HCT116 (cell line): ENCODE measurements at regions not wholly inside any gene's neighbourhood (a gene's known extent, or its start where the extent isn't known, plus 50 kb on each side); places are given as distances from the start of the nearest gene placed in this dataset.

Source experiments
- ATAC-seq: fragments of 200-7000 bp; cut with Tn5 transposase; 2 replicates; pipeline ENCODE4 v1.9.1; 2020; ENCODE audit warnings: mild to moderate bottlenecking, moderate library complexity
- BruUV-seq: library from RNA; stranded (reverse); fragments of 400-500 nt; replicated peaks from 2 replicates; lab custom pipeline; 2021; lab: Mats Ljungman, UMichigan
- CTCF ChIA-PET: fragments of 300-600 bp; sonication (Branson Sonifier 250); formaldehyde crosslinking; loops from one replicate; lab custom pipeline; 2021; ENCODE audit warnings: antibody characterized with exemption; lab: Charles Lee
- POLR2A ChIA-PET: fragments of 300-600, 350-600 bp; sonication (Branson Sonifier 250); formaldehyde crosslinking; loops from one replicate; lab custom pipeline; 2021; ENCODE audit warnings: antibody characterized with exemption; lab: Charles Lee
- RAD21 ChIA-PET, 2 experiments: fragments of 300-600 bp; sonication (Branson Sonifier 250); formaldehyde crosslinking; loops; one replicate each; lab custom pipeline; 2023; ENCODE audit warnings: low total read pairs in 2 of 2; ENCODE audit not compliant: uncharacterized antibody in 2 of 2, unreplicated experiment in 2 of 2, low non-redundant PET in 1 of 2; lab: Charles Lee
- DNase-seq: peaks from one replicate; pipeline ENCODE4 v3.0.0-alpha.2; 2010; ENCODE audit warnings: low read depth, low spot score
- H2AFZ ChIP-seq: fragments of 200-600 bp; shearing (Covaris generic), sonication (generic); 2 replicates; pipeline ENCODE4 v1.6.1; 2017; ENCODE audit warnings: low read depth, mixed run types, mixed read lengths, antibody characterized with exemption, low read length; ENCODE audit not compliant: poor library complexity, severe bottlenecking
- H3K27ac ChIP-seq: 2 replicates; pipeline ENCODE4 v1.5.1; 2012; ENCODE audit warnings: low read depth, low read length
- H3K27me3 ChIP-seq: fragments of 200-600 bp; sonication (generic); 2 replicates; pipeline ENCODE4 v1.6.1; 2016; ENCODE audit warnings: mixed run types, low read length, mixed read lengths; ENCODE audit not compliant: insufficient read depth
- H3K36me3 ChIP-seq, 2 experiments: fragments of 200-500 bp in 1 of 2; fragments of 200-600 bp in 1 of 2; sonication (Bioruptor generic) in 1 of 2; sonication (generic) in 1 of 2; 2 replicates each; pipeline versions ENCODE4 v1.5.1 to v1.6.1; 2014 to 2016; ENCODE audit warnings: low read length in 2 of 2, inconsistent platforms in 1 of 2, mixed read lengths in 1 of 2, mixed run types in 1 of 2; ENCODE audit not compliant: insufficient read depth in 2 of 2, control insufficient read depth in 1 of 2
- H3K4me1 ChIP-seq, 2 experiments: fragments of 200-600 bp in 1 of 2; sonication (generic) in 1 of 2; 2 replicates each; pipeline versions ENCODE4 v1.5.1 to v1.6.1; 2012 to 2017; ENCODE audit warnings: low read length in 2 of 2, inconsistent platforms in 1 of 2, mild to moderate bottlenecking in 1 of 2, mixed read lengths in 1 of 2, mixed run types in 1 of 2, moderate library complexity in 1 of 2; ENCODE audit not compliant: insufficient read depth in 2 of 2, control insufficient read depth in 1 of 2
- H3K4me2 ChIP-seq: fragments of 200-600 bp; sonication (generic); 2 replicates; pipeline ENCODE4 v1.6.1; 2017; ENCODE audit warnings: mixed run types, low read length, mixed read lengths
- H3K4me3 ChIP-seq, 2 experiments: fragments of 200-600 bp in 1 of 2; sonication (generic) in 1 of 2; replicated peaks in 1 of 2; 2 replicates each; pipeline ENCODE4 v1.5.1; 2011 to 2016; ENCODE audit warnings: low read length in 2 of 2, control low read depth in 1 of 2, low read depth in 1 of 2, mild to moderate bottlenecking in 1 of 2, mixed read lengths in 1 of 2, mixed run types in 1 of 2
- H3K79me2 ChIP-seq: fragments of 200-600 bp; sonication (generic); 2 replicates; pipeline ENCODE4 v1.6.1; 2017; ENCODE audit warnings: mild to moderate bottlenecking, mixed run types, low read length, moderate library complexity, mixed read lengths; ENCODE audit not compliant: insufficient read depth
- H3K9ac ChIP-seq: fragments of 200-600 bp; sonication (generic); 2 replicates; pipeline ENCODE4 v1.6.1; 2016; ENCODE audit warnings: low read length, mixed read lengths
- H3K9me2 ChIP-seq: fragments of 200-600 bp; sonication (generic), shearing (Covaris generic); 2 replicates; pipeline ENCODE4 v1.6.1; 2017; ENCODE audit warnings: mixed run types, mild to moderate bottlenecking, moderate library complexity; ENCODE audit not compliant: insufficient read depth
- H3K9me3 ChIP-seq, 2 experiments: fragments of 200-500 bp in 1 of 2; fragments of 200-600 bp in 1 of 2; sonication (Bioruptor generic) in 1 of 2; sonication (generic) in 1 of 2; 2 replicates each; pipeline ENCODE4 v1.6.1; 2014 to 2017; ENCODE audit warnings: low read length in 2 of 2, mixed read lengths in 2 of 2, inconsistent platforms in 1 of 2, low read depth in 1 of 2, mild to moderate bottlenecking in 1 of 2, mixed run types in 1 of 2, moderate library complexity in 1 of 2; ENCODE audit not compliant: control insufficient read depth in 1 of 2, insufficient read depth in 1 of 2
- H4K20me1 ChIP-seq: fragments of 200-600 bp; sonication (generic), shearing (Covaris generic); 2 replicates; pipeline ENCODE4 v1.6.1; 2017; ENCODE audit warnings: mixed run types, mild to moderate bottlenecking, moderate library complexity; ENCODE audit not compliant: insufficient read depth
- ATF3 ChIP-seq: IDR thresholded peaks from 2 replicates; pipeline ENCODE4 v1.6.1; 2012
- CEBPB ChIP-seq: IDR thresholded peaks from 2 replicates; pipeline ENCODE4 v1.6.1; 2012; ENCODE audit warnings: low read depth
- EGR1 ChIP-seq: IDR thresholded peaks from 2 replicates; pipeline ENCODE4 v1.6.1; 2012; ENCODE audit warnings: low read depth
- ELF1 ChIP-seq: IDR thresholded peaks from 2 replicates; pipeline ENCODE4 v1.6.1; 2012; ENCODE audit warnings: low read depth, borderline replicate concordance
- EZH2phosphoT487 ChIP-seq: fragments of 200-600 bp; IDR thresholded peaks from 2 replicates; pipeline ENCODE4 v1.6.1; 2018; ENCODE audit warnings: antibody characterized with exemption, borderline replicate concordance
- FOSL1 ChIP-seq: IDR thresholded peaks from 2 replicates; pipeline ENCODE4 v1.6.1; 2012; ENCODE audit warnings: low read depth
- JUND ChIP-seq: IDR thresholded peaks from 2 replicates; pipeline ENCODE4 v1.6.1; 2012
- MAX ChIP-seq: IDR thresholded peaks from 2 replicates; pipeline ENCODE4 v1.6.1; 2012
- POLR2A ChIP-seq: IDR thresholded peaks from 2 replicates; pipeline ENCODE4 v1.7.0; 2011; ENCODE audit warnings: borderline replicate concordance; ENCODE audit not compliant: insufficient read depth, insufficient read length; ENCODE audit errors: extremely low read depth
- POLR2AphosphoS5 ChIP-seq: IDR thresholded peaks from 2 replicates; pipeline ENCODE4 v1.6.1; 2011; ENCODE audit warnings: mild to moderate bottlenecking, low read depth, low read length, moderate library complexity
- RAD21 ChIP-seq: IDR thresholded peaks from 2 replicates; pipeline ENCODE4 v1.6.1; 2012; ENCODE audit warnings: low read depth, mild to moderate bottlenecking
- SIN3A ChIP-seq: IDR thresholded peaks from 2 replicates; pipeline ENCODE4 v1.6.1; 2012; ENCODE audit warnings: low read depth
- SP1 ChIP-seq: IDR thresholded peaks from 2 replicates; pipeline ENCODE4 v1.6.1; 2012; ENCODE audit warnings: low read depth
- SRF ChIP-seq: IDR thresholded peaks from 2 replicates; pipeline ENCODE4 v1.6.1; 2012; ENCODE audit warnings: low read depth
- TCF7L2 ChIP-seq: IDR thresholded peaks from 2 replicates; pipeline ENCODE4 v1.7.0; 2011; ENCODE audit warnings: borderline replicate concordance, inconsistent platforms; ENCODE audit not compliant: insufficient read depth, insufficient read length; ENCODE audit errors: extremely low read depth
- YY1 ChIP-seq: IDR thresholded peaks from 2 replicates; pipeline ENCODE4 v1.6.1; 2011; ENCODE audit warnings: low read length, low read depth, moderate library complexity, mild to moderate bottlenecking; ENCODE audit not compliant: insufficient replicate concordance; ENCODE audit errors: extremely low read depth
- ZFX ChIP-seq: fragments of 450-650 bp; IDR thresholded peaks from 2 replicates; pipeline ENCODE4 v1.6.1; 2017
- ZNF274 ChIP-seq: fragments of 200-500 bp; sonication (Bioruptor generic); IDR thresholded peaks from 2 replicates; pipeline ENCODE4 v1.6.1; 2014; ENCODE audit warnings: mild to moderate bottlenecking, low read depth, low read length, inconsistent platforms
- intact Hi-C: fragments of 100-400 bp; cut with micrococcal nuclease; formaldehyde crosslinking; loops from 2 replicates; pipeline ENCODE4 v1.10.0; 2022

DNA sequence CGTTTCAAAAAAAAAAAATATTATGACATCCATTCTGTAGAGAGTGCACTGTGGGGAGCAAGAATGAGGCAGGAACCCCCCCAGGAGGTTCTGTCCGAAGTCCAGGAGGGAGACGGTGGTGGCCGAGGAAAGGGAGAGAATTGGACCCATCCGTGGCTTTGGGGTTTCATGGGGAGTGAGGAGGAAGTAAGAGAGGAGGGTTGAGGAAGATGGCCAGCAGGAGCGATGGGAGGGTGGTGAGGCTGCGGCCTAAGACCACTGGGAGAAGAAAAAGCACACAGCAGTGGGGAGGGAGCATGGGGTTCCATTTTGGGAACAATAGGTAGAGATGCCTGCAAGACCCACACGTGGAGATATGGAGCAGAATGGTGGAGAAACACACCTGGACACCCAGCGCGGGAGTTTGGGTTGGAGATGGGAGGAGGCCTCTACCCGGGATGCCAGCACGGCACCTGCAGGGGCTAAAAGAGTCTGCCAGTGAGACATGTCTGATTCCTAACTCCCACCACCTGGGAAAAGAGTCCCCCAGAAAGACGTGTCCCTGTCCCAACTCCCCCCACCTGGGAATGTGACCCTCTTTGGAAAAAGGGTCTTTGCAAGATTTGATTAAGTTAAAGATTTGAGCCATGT lies 72.5 kb upstream of the SHANK2 start:
- BruUV-seq, result no TSS peak

GRCh38 chr11:71323876-71324526 lies 71.6 kb upstream of the SHANK2 start:
- Histone ChIP-seq H2AFZ (no peak overlapping the region), H3K79me2 (no peaks in the 10 kb centered on the region), H3K4me1 (no peaks in the 10 kb centered on the region), H3K4me3 (no peak overlapping the region), H3K9ac (no peak overlapping the region), H3K4me2 (no peak overlapping the region), H3K9me3 (no peaks in the 10 kb centered on the region; a peak in 1 of 4 replicates), H3K27ac (no peak overlapping the region), H4K20me1 (no peaks in the 10 kb centered on the region), H3K36me3 (no peaks in the 10 kb centered on the region), H3K27me3 (no peaks in the 10 kb centered on the region), H3K9me2 (no peaks in the 10 kb centered on the region)
- RAD21 ChIA-PET, result no interaction called here
- CTCF ChIA-PET, result no interaction called here
- BruUV-seq, result no TSS peak
- intact Hi-C loops, result no loop called here
- no peak for DNase-seq
- no peak for ATAC-seq
- POLR2A ChIA-PET, result no interaction called here
- TF ChIP-seq MAX (no peak), EZH2phosphoT487 (no peak), RAD21 (no peak), ATF3 (no peak), EGR1 (no peak), TCF7L2 (no peak), YY1 (no peak), ZFX (no peak), CEBPB (no peak), SP1 (no peak), ZNF274 (no peak), POLR2AphosphoS5 (no peak), SIN3A (no peak), JUND (no peak), FOSL1 (no peak), ELF1 (no peak), SRF (no peak), POLR2A (no peak)

More for the DNA sequence above, 72.5 kb upstream of the SHANK2 start:
- Histone ChIP-seq H3K9ac (no peak overlapping the region), H2AFZ (no peak overlapping the region), H3K79me2 (no peaks in the 10 kb centered on the region), H3K36me3 (no peaks in the 10 kb centered on the region), H4K20me1 (no peaks in the 10 kb centered on the region), H3K9me2 (no peaks in the 10 kb centered on the region), H3K27me3 (no peaks in the 10 kb centered on the region), H3K4me2 (no peak overlapping the region), H3K9me3 (no peaks in the 10 kb centered on the region), H3K4me3 (no peak overlapping the region), H3K27ac (no peak overlapping the region), H3K4me1 (no peaks in the 10 kb centered on the region)
- ChIA-PET POLR2A (no interaction called here), CTCF (no interaction called here), RAD21 (no interaction called here)
- TF ChIP-seq RAD21 (no peak), ELF1 (no peak), SP1 (no peak), YY1 (no peak), SRF (no peak), FOSL1 (no peak), POLR2A (no peak)
- ATAC-seq, result no peak
- DNase-seq, result no peak
- intact Hi-C loops, result no loop called here
